GM08714 (cell line): ENCODE measurements at regions not wholly inside any gene's neighbourhood (a gene's known extent, or its start where the extent isn't known, plus 50 kb on each side); places are given as distances from the start of the nearest gene placed in this dataset.
"Not testable (repeated sequence)": the region's sequence is repeated elsewhere in the genome, so short reads cannot be mapped to it uniquely, and the experiment has no call there.

Experiments
- H3K4me3 ChIP-seq: fragments of 200-500 bp; sonication (Bioruptor generic); 2 replicates; pipeline ENCODE4 v1.5.1; 2014; ENCODE audit warnings: mild to moderate bottlenecking, low read length, inconsistent platforms
- ZNF274 ChIP-seq: IDR thresholded peaks from 2 replicates; pipeline ENCODE4 v1.6.1; 2012; ENCODE audit warnings: mild to moderate bottlenecking, low read depth, low read length

GRCh38 chr18:56282234-56283104 lies 355.9 kb downstream of the TXNL1 start:
- no peak for TF ChIP-seq ZNF274
- H3K4me3 ChIP-seq: no peak overlapping the region

DNA sequence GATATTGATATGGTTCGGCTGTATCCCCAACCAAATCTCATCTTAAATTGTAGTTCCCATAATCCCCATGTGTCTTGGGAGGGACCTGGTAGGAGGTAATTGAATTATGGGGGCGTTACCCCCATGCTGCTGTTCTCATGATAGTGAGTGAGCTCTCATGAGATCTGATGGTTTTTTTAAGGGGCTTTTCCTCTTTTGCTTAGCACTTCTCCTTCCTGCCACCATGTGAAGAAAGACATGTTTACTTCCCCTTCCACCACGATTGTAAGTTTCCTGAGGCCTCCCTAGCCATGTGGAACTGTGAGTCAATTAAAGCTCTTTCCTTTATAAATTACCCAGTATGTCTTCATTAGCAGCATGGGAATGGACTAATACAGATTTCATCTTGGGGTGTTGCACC lies 358.6 kb downstream of the TXNL1 start:
- not testable (repeated sequence) for H3K4me3 ChIP-seq

GRCh38 chr18:56278421-56279003 lies 359.9 kb downstream of the TXNL1 start:
- TF ChIP-seq ZNF274: no peak
- H3K4me3 ChIP-seq: no peak overlapping the region

- TF ChIP-seq ZNF274: no peak
- no peak overlapping the region for H3K4me3 ChIP-seq
These were observed 361.9 kb downstream of the TXNL1 start for GRCh38 chr18:56276466-56276865.

GRCh38 chr18:56273541-56274219 lies 364.7 kb downstream of the TXNL1 start:
- H3K4me3 ChIP-seq: no peak overlapping the region
- no peak for TF ChIP-seq ZNF274

- H3K4me3 ChIP-seq: no peak overlapping the region
These were observed 367.6 kb downstream of the TXNL1 start for GRCh38 chr18:56270671-56271250.

GRCh38 chr18:56269958-56270357 lies 368.4 kb downstream of the TXNL1 start:
- H3K4me3 ChIP-seq: no peak overlapping the region
- TF ChIP-seq ZNF274: no peak

More at GRCh38 chr18:56270671-56271250, 367.6 kb downstream of the TXNL1 start:
- no peak for TF ChIP-seq ZNF274

GRCh38 chr18:56268952-56269351 lies 369.4 kb downstream of the TXNL1 start:
- TF ChIP-seq ZNF274: no peak
- no peak overlapping the region for H3K4me3 ChIP-seq

DNA sequence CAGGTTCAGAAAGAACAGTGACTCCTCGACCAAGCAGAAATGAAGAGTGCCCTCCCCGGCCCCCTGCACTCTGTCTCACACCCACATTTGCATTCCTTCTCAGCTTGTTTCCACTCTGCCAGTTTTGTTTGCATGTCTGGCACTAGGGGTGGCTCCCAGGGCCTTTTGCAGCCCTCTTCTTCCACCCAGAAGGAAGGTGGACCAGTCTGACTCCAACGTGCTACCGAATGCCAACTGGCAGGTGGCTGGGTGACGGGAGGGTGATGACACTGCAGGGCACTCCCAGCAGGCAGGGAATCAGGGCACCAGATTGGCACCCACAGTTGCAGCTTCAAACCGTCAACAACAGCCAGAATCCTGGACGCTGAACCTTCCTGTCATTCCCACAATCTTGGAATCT lies 371.1 kb downstream of the TXNL1 start:
- no peak for TF ChIP-seq ZNF274
- no peak overlapping the region for H3K4me3 ChIP-seq

- H3K4me3 ChIP-seq: no peak overlapping the region
- no peak for TF ChIP-seq ZNF274
These were observed 380.2 kb downstream of the TXNL1 start for GRCh38 chr18:56258178-56258577.

DNA sequence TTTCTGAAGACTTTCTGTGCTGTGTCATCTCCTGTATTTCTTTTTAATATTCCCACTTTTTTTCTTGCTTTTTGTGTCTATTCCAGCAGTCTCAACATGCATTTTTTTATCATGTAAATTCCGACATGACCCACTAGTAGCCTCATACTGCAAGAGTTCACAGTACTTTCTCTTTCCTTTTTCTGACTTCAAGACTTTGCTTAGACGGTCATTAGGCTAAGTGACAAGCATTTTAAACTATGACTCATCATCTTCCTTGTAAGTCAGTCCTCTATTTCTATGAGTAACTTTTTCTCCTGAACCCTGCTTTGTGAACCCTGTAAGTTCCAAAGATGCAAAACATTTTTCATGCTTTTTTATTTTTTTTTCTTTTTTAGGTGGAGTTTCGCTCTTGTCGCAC lies 381.2 kb downstream of the TXNL1 start:
- no peak for TF ChIP-seq ZNF274
- no peak overlapping the region for H3K4me3 ChIP-seq

DNA sequence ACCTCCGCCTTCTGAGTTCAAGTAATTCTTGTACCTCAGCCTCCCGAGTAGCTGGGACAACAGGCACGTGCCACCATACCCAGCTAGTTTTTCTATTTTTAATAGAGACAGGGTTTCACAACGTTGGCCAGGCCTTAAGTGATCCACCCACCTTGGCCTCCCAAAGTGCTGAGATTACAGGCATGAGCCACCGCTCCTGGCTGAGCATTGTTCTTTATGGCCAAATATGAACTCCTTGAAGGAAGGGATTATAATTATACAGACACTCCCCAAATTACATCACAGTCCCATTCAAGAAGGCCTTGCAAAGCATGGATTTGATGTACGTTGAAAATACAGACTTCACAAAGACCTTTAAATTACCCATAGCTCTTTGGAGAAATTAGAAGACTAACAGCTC lies 381.7 kb downstream of the TXNL1 start:
- TF ChIP-seq ZNF274: no peak
- no peak overlapping the region for H3K4me3 ChIP-seq

- no peak for TF ChIP-seq ZNF274
- no peak overlapping the region for H3K4me3 ChIP-seq
These were observed 383.0 kb downstream of the TXNL1 start for GRCh38 chr18:56255381-56255780.

- H3K4me3 ChIP-seq: no peak overlapping the region
- no peak for TF ChIP-seq ZNF274
These were observed 385.9 kb downstream of the TXNL1 start for GRCh38 chr18:56252456-56252855.

DNA sequence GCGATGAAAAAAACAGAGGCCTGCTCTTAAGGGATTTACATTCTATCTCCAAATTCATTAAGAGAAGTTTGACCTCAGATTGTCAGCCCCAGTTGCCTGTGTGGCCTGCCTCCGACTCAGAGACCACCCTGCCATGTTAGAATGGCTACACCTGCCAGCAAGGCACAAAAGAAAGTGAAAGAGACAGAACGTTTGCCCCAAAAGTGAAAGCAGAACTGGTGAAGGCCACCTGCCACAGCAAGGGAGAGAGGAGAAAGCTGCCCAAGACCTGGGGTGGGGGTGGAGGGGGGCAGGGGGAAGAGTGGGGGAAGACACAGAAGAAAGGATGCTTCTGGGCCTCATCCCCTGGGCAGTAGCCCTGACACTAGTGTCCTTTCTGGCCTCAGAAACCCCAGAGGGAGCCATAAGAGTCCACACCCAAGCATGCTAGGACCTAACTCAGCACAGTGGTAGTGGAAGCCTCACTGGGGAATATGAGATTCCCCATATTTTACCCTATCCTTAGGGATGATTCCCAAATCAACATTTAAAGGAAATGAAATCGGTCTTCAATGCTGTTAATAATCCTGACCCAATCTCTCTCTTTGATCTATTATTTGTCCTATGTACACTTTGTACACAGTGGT lies 389.7 kb downstream of the TXNL1 start:
- no peak for TF ChIP-seq ZNF274

More for the DNA sequence above, 389.7 kb downstream of the TXNL1 start:
- H3K4me3 ChIP-seq: no peak overlapping the region
